Astrocyte of the spinal cord (primary cell): ENCODE measurements at regions not wholly inside any gene's neighbourhood (a gene's known extent, or its start where the extent isn't known, plus 50 kb on each side); places are given as distances from the start of the nearest gene placed in this dataset.

Source experiments
- DNase-seq: peaks from one replicate; pipeline ENCODE4 v3.0.0; 2011; ENCODE audit warnings: low read depth, low spot score
- H3K4me3 ChIP-seq: 2 replicates; pipeline ENCODE4 v1.5.1; 2011; ENCODE audit warnings: low read depth, mild to moderate bottlenecking, low read length, moderate library complexity
- in situ Hi-C: cut with HindIII; loops from 2 replicates; pipeline ENCODE4 v1.10.0; 2017; ENCODE audit warnings: low sequenced_read_pairs
- TF ChIP-seq, protein P1 (sequence below): IDR thresholded peaks from 2 replicates; pipeline ENCODE4 v1.5.1; 2012; ENCODE audit warnings: low read depth, mild to moderate bottlenecking, low read length, inconsistent platforms

- DNase-seq, result no peak
- H3K4me3 ChIP-seq, result no peak overlapping the region
- TF ChIP-seq, protein P1, sequence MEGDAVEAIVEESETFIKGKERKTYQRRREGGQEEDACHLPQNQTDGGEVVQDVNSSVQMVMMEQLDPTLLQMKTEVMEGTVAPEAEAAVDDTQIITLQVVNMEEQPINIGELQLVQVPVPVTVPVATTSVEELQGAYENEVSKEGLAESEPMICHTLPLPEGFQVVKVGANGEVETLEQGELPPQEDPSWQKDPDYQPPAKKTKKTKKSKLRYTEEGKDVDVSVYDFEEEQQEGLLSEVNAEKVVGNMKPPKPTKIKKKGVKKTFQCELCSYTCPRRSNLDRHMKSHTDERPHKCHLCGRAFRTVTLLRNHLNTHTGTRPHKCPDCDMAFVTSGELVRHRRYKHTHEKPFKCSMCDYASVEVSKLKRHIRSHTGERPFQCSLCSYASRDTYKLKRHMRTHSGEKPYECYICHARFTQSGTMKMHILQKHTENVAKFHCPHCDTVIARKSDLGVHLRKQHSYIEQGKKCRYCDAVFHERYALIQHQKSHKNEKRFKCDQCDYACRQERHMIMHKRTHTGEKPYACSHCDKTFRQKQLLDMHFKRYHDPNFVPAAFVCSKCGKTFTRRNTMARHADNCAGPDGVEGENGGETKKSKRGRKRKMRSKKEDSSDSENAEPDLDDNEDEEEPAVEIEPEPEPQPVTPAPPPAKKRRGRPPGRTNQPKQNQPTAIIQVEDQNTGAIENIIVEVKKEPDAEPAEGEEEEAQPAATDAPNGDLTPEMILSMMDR, result no peak
- in situ Hi-C loops, result no loop called here
Observed at GRCh38 chr5:152956943-152957613, 533.4 kb upstream of the GRIA1 start.

- no peak for DNase-seq
- no peak overlapping the region for H3K4me3 ChIP-seq
- in situ Hi-C loops, result no loop called here
- TF ChIP-seq, protein P1, result no peak
Observed at GRCh38 chr5:152978141-152978835, 512.2 kb upstream of the GRIA1 start.

DNA sequence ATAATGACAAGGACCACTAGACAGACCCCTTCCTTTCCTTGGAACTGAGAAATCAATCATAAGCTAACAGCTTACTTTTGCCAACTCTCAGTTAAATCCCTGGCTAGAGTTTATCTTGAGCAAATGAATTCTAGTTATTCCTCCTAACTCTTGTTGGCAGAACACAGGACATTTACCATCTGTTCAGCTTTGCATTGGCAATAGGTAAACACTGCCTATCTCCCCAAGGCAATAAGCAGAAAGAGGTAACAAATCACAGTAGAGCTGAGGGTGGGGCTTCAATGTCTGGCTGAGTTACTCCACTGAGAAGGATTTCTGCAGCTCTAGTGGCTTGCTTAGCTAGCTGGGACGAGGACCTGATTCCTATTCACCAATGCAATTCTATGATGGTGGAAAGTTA, 503.3 kb upstream of the GRIA1 start:
- TF ChIP-seq, protein P1, result no peak
- DNase-seq, result no peak
- no peak overlapping the region for H3K4me3 ChIP-seq
- in situ Hi-C loops, result no loop called here

GRCh38 chr5:152990217-152990616, 500.3 kb upstream of the GRIA1 start:
- in situ Hi-C loops, result no loop called here
- DNase-seq, result no peak
- TF ChIP-seq, protein P1, result no peak

DNA sequence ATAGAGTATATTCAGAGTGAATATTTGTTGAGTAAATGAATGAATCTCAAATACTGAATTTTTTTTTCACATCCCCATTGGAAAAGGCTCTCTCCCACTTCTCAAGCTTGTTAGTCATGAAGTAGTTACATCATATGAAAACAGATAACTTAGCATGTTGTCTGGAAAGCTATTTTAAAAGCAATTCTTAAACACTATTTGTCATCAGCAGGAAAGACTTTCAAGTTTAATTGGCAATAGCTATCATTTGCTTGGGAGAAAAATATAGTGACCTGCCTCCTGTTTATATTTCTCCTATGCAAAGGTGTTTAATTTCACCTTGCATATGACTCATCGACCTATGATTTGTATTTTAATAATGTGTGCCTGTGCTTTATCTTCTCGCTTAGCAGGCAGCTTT, 499.8 kb upstream of the GRIA1 start:
- no peak overlapping the region for H3K4me3 ChIP-seq
- TF ChIP-seq, protein P1, result no peak
- in situ Hi-C loops, result no loop called here
- DNase-seq, result no peak

More at GRCh38 chr5:152990217-152990616, 500.3 kb upstream of the GRIA1 start:
- H3K4me3 ChIP-seq, result no peak overlapping the region

DNA sequence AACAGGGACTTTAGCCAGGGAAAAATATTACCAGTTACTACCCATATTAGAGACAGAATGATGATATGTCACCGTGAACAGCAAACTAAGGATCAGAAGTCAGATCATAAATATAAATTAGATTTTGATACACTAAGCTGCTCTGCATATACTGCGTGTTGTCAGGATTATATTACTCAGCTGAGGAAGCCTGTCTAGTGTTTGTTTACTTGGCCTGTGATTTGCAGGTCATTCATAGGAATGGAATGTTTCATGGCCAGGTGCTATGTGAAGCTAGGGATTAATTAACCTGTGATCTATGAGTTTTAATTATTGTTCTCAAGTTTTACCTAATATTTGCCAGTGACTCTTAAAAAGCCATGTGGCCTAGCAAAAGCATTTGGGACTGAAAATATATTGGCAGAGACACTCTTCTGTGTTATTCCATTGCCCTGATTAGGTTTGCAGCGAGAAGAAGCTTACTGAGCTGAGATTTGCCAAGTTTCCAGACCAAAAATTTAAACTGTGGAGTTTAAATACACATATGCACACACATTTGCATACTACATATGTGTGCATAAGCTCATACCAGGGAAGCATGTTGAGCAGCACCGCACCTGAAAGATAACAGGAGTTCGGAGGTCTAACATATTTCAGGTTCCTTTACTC, 496.3 kb upstream of the GRIA1 start:
- DNase-seq, result no peak
- in situ Hi-C loops, result no loop called here
- H3K4me3 ChIP-seq, result no peak overlapping the region
- TF ChIP-seq, protein P1, result no peak
